HEK293 (cell line): ENCODE measurements at regions not wholly inside any gene's neighbourhood (a gene's known extent, or its start where the extent isn't known, plus 50 kb on each side); places are given as distances from the start of the nearest gene placed in this dataset.

Experiments
- GLI2 ChIP-seq: fragments of 450-650 bp; formaldehyde crosslinking; IDR thresholded peaks from 2 replicates; pipeline ENCODE4; 2017; ENCODE audit warnings: missing biosample characterization, missing genetic modification characterization, low read depth, borderline replicate concordance
- GLI4 ChIP-seq: fragments of 450-650 bp; formaldehyde crosslinking; IDR thresholded peaks from 2 replicates; pipeline ENCODE4 v1.5.1; 2016; ENCODE audit warnings: missing biosample characterization, missing genetic modification characterization
- KLF10 ChIP-seq: fragments of 450-650 bp; IDR thresholded peaks from 2 replicates; pipeline ENCODE4 v1.5.1; 2018; ENCODE audit warnings: missing biosample characterization, mild to moderate bottlenecking, missing genetic modification characterization
- KLF7 ChIP-seq: fragments of 450-650 bp; formaldehyde crosslinking; IDR thresholded peaks from 2 replicates; pipeline ENCODE4 v1.5.1; 2016; ENCODE audit warnings: missing biosample characterization, missing genetic modification characterization, borderline replicate concordance
- MZF1 ChIP-seq: fragments of 450-650 bp; formaldehyde crosslinking; IDR thresholded peaks from 2 replicates; pipeline ENCODE4 v1.5.1; 2017; ENCODE audit warnings: missing biosample characterization, missing genetic modification characterization, borderline replicate concordance
- SALL2 ChIP-seq: fragments of 450-650 bp; formaldehyde crosslinking; IDR thresholded peaks from 2 replicates; pipeline ENCODE4 v1.5.0; 2017; ENCODE audit warnings: missing biosample characterization, mild to moderate bottlenecking, missing genetic modification characterization, borderline replicate concordance
- TRIM28 ChIP-seq: IDR thresholded peaks from 2 replicates; pipeline ENCODE4 v1.6.1; 2011; ENCODE audit warnings: low read length, control low read depth, borderline replicate concordance
- ZBTB21 ChIP-seq: fragments of 450-650 bp; formaldehyde crosslinking; IDR thresholded peaks from 2 replicates; pipeline ENCODE4 v1.5.1; 2017; ENCODE audit warnings: missing biosample characterization, missing genetic modification characterization
- ZBTB7A ChIP-seq: fragments of 450-650 bp; formaldehyde crosslinking; IDR thresholded peaks from 2 replicates; pipeline ENCODE4 v1.5.1; 2016; ENCODE audit warnings: low read depth, missing biosample characterization, missing genetic modification characterization
- ZFP41 ChIP-seq: fragments of 450-650 bp; formaldehyde crosslinking; IDR thresholded peaks from 2 replicates; pipeline ENCODE4 v1.5.1; 2016; ENCODE audit warnings: missing biosample characterization, missing genetic modification characterization, borderline replicate concordance
- ZNF112 ChIP-seq: fragments of 450-650 bp; formaldehyde crosslinking; IDR thresholded peaks from 2 replicates; pipeline ENCODE4 v1.5.0; 2017; ENCODE audit warnings: missing biosample characterization, missing genetic modification characterization
- ZNF132 ChIP-seq: fragments of 450-650 bp; formaldehyde crosslinking; IDR thresholded peaks from 2 replicates; pipeline ENCODE4 v1.5.1; 2017; ENCODE audit warnings: missing biosample characterization, missing genetic modification characterization, borderline replicate concordance
- ZNF19 ChIP-seq: fragments of 450-650 bp; formaldehyde crosslinking; IDR thresholded peaks from 2 replicates; pipeline ENCODE4; 2016; ENCODE audit warnings: missing biosample characterization, missing genetic modification characterization, low read depth
- ZNF202 ChIP-seq: fragments of 450-650 bp; formaldehyde crosslinking; IDR thresholded peaks from 2 replicates; pipeline ENCODE4 v1.5.1; 2016; ENCODE audit warnings: missing biosample characterization, missing genetic modification characterization, borderline replicate concordance
- ZNF239 ChIP-seq: fragments of 450-650 bp; formaldehyde crosslinking; IDR thresholded peaks from 2 replicates; pipeline ENCODE4 v1.5.1; 2016; ENCODE audit warnings: missing biosample characterization, missing genetic modification characterization
- ZNF24 ChIP-seq: fragments of 450-650 bp; formaldehyde crosslinking; IDR thresholded peaks from 2 replicates; pipeline ENCODE4 v1.5.1; 2016; ENCODE audit warnings: missing biosample characterization, missing genetic modification characterization
- ZNF311 ChIP-seq: fragments of 450-650 bp; formaldehyde crosslinking; IDR thresholded peaks from 2 replicates; pipeline ENCODE4 v1.5.1; 2017; ENCODE audit warnings: missing biosample characterization, missing genetic modification characterization, borderline replicate concordance
- ZNF404 ChIP-seq: fragments of 450-650 bp; formaldehyde crosslinking; IDR thresholded peaks from 2 replicates; pipeline ENCODE4 v1.5.1; 2017; ENCODE audit warnings: missing biosample characterization, missing genetic modification characterization
- ZNF48 ChIP-seq: fragments of 450-650 bp; formaldehyde crosslinking; IDR thresholded peaks from 2 replicates; pipeline ENCODE4 v1.5.1; 2016; ENCODE audit warnings: missing biosample characterization, missing genetic modification characterization
- ZNF529 ChIP-seq: fragments of 450-650 bp; formaldehyde crosslinking; IDR thresholded peaks from 2 replicates; pipeline ENCODE4 v1.5.1; 2017; ENCODE audit warnings: missing genetic modification characterization, missing biosample characterization; ENCODE audit not compliant: insufficient replicate concordance
- ZNF560 ChIP-seq: fragments of 450-650 bp; formaldehyde crosslinking; IDR thresholded peaks from 2 replicates; pipeline ENCODE4 v1.5.1; 2017; ENCODE audit warnings: missing biosample characterization, missing genetic modification characterization, borderline replicate concordance
- ZNF626 ChIP-seq: fragments of 450-650 bp; sonication (Bioruptor Pico); formaldehyde crosslinking; IDR thresholded peaks from 2 replicates; pipeline ENCODE4 v1.5.1; 2018; ENCODE audit warnings: missing biosample characterization, missing genetic modification characterization, inconsistent platforms
- ZNF768 ChIP-seq: fragments of 450-650 bp; formaldehyde crosslinking; IDR thresholded peaks from 2 replicates; pipeline ENCODE4 v1.5.1; 2018; ENCODE audit warnings: missing biosample characterization, mild to moderate bottlenecking, missing genetic modification characterization
- ZNF830 ChIP-seq: fragments of 450-650 bp; IDR thresholded peaks from 2 replicates; pipeline ENCODE4 v1.5.0; 2018; ENCODE audit warnings: missing biosample characterization, missing genetic modification characterization, low read depth, mild to moderate bottlenecking, moderate library complexity
- ZSCAN16 ChIP-seq: fragments of 450-650 bp; formaldehyde crosslinking; IDR thresholded peaks from 2 replicates; pipeline ENCODE4 v1.5.1; 2016; ENCODE audit warnings: missing biosample characterization, missing genetic modification characterization
- TF ChIP-seq, protein P1 (sequence below): fragments of 450-650 bp; formaldehyde crosslinking; IDR thresholded peaks from 2 replicates; pipeline ENCODE4 v1.5.1; 2016; ENCODE audit warnings: missing biosample characterization, missing genetic modification characterization, borderline replicate concordance
- TF ChIP-seq, protein P2 (sequence below): fragments of 450-650 bp; formaldehyde crosslinking; IDR thresholded peaks from 2 replicates; pipeline ENCODE4 v1.5.1; 2016; ENCODE audit warnings: missing biosample characterization, missing genetic modification characterization
- TF ChIP-seq, protein P3 (sequence below): fragments of 450-650 bp; formaldehyde crosslinking; IDR thresholded peaks from 2 replicates; pipeline ENCODE4 v1.5.1; 2016; ENCODE audit warnings: missing biosample characterization, missing genetic modification characterization
- TF ChIP-seq, protein P4 (sequence below): fragments of 450-650 bp; formaldehyde crosslinking; IDR thresholded peaks from 2 replicates; pipeline ENCODE4 v1.5.1; 2016; ENCODE audit warnings: missing biosample characterization, missing genetic modification characterization

DNA sequence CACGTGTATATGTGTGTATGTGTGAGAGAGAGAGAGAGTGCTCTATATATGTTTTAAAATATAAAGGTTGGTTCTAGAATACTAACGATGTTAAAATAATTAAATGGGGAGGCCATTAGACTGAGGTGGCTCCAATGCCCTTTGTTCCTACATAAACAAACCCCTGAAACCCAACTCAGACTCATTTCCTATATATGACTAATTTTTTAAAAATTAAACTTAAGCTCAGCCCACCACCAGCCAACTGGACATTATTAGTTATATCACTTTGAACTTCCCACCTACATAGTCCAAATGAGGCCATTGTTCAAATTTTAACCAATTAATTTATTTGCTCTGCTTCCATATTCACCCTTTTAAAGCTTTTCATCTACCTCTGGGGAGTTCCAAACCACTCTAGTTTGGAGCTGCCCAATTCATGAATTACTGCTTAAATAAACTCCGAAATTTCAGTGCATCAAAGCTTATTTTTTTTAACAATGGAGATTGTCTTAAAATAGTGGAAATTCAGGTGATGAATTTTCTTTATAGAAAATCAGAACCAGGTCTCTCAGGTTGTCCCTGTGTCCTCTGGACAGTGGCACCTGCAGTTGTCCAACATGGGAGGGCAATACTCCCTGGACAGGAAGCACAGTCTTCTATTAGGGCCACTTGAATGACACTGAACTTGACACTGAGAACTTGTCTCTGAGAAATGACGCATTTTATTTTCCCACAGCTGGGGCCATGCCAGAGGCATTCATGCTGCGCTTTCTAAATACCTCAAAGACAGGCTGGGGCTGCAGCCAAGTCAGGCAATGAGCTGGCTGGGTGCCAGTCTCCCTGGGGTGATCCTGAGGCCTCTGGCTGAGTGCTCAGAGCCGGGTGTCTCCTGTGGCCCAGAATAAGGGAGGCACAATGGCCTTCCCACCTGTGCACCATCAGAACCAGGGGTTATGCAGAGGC is 109.5 kb upstream of the TMEM72 start (continued):
- TF ChIP-seq MZF1 (tag by site-specific recombination) (no peak), ZNF239 (tag by site-specific recombination) (no peak), ZNF202 (tag by site-specific recombination) (no peak), ZNF768 (tag by site-specific recombination) (no peak), GLI4 (no peak), ZNF404 (tag by site-specific recombination) (no peak), ZNF311 (tag by site-specific recombination) (no peak), KLF7 (no peak), ZNF19 (tag by site-specific recombination) (no peak), ZNF24 (peak; percentile 46; the same call in 1 of the 2 replicates), ZNF132 (no peak), GLI2 (tag by site-specific recombination) (no peak), KLF10 (peak; percentile 25; the same call in 1 of the 2 replicates), ZNF830 (tag by site-specific recombination) (no peak), TRIM28 (no peak), SALL2 (no peak), ZNF529 (tag by site-specific recombination) (no peak), ZBTB7A (tag by site-specific recombination) (no peak), ZNF626 (no peak), ZFP41 (no peak), ZBTB21 (peak; percentile 63; the same call in 1 of the 2 replicates), ZNF48 (no peak), ZNF112 (tag by site-specific recombination) (no peak), ZSCAN16 (no peak), ZNF560 (tag by site-specific recombination) (no peak)
- TF ChIP-seq, protein P1, sequence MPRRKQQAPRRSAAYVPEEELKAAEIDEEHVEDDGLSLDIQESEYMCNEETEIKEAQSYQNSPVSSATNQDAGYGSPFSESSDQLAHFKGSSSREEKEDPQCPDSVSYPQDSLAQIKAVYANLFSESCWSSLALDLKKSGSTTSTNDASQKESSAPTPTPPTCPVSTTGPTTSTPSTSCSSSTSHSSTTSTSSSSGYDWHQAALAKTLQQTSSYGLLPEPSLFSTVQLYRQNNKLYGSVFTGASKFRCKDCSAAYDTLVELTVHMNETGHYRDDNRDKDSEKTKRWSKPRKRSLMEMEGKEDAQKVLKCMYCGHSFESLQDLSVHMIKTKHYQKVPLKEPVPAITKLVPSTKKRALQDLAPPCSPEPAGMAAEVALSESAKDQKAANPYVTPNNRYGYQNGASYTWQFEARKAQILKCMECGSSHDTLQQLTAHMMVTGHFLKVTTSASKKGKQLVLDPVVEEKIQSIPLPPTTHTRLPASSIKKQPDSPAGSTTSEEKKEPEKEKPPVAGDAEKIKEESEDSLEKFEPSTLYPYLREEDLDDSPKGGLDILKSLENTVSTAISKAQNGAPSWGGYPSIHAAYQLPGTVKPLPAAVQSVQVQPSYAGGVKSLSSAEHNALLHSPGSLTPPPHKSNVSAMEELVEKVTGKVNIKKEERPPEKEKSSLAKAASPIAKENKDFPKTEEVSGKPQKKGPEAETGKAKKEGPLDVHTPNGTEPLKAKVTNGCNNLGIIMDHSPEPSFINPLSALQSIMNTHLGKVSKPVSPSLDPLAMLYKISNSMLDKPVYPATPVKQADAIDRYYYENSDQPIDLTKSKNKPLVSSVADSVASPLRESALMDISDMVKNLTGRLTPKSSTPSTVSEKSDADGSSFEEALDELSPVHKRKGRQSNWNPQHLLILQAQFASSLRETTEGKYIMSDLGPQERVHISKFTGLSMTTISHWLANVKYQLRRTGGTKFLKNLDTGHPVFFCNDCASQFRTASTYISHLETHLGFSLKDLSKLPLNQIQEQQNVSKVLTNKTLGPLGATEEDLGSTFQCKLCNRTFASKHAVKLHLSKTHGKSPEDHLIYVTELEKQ (tag by site-specific recombination) = 0 out of 2 replicates have a peak, but pooled peaks have one; percentile 16
- TF ChIP-seq, protein P2, sequence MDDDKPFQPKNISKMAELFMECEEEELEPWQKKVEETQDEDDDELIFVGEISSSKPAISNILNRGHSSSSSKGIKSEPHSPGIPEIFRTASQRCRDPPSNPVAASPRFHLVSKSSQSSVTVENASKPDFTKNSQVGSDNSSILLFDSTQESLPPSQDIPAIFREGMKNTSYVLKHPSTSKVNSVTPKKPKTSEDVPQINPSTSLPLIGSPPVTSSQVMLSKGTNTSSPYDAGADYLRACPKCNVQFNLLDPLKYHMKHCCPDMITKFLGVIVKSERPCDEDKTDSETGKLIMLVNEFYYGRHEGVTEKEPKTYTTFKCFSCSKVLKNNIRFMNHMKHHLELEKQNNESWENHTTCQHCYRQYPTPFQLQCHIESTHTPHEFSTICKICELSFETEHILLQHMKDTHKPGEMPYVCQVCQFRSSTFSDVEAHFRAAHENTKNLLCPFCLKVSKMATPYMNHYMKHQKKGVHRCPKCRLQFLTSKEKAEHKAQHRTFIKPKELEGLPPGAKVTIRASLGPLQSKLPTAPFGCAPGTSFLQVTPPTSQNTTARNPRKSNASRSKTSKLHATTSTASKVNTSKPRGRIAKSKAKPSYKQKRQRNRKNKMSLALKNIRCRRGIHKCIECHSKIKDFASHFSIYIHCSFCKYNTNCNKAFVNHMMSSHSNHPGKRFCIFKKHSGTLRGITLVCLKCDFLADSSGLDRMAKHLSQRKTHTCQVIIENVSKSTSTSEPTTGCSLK (tag by site-specific recombination) = no peak
- TF ChIP-seq, protein P3, sequence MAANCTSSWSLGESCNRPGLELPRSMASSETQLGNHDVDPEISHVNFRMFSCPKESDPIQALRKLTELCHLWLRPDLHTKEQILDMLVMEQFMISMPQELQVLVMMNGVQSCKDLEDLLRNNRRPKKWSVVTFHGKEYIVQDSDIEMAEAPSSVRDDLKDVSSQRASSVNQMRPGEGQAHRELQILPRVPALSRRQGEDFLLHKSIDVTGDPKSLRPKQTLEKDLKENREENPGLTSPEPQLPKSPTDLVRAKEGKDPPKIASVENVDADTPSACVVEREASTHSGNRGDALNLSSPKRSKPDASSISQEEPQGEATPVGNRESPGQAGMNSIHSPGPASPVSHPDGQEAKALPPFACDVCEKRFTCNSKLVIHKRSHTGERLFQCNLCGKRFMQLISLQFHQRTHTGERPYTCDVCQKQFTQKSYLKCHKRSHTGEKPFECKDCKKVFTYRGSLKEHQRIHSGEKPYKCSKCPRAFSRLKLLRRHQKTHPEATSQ = no peak
- TF ChIP-seq, protein P4, sequence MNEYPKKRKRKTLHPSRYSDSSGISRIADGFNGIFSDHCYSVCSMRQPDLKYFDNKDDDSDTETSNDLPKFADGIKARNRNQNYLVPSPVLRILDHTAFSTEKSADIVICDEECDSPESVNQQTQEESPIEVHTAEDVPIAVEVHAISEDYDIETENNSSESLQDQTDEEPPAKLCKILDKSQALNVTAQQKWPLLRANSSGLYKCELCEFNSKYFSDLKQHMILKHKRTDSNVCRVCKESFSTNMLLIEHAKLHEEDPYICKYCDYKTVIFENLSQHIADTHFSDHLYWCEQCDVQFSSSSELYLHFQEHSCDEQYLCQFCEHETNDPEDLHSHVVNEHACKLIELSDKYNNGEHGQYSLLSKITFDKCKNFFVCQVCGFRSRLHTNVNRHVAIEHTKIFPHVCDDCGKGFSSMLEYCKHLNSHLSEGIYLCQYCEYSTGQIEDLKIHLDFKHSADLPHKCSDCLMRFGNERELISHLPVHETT = no peak
- TF ChIP-seq, all 188 proteins: peak for 25
